Heart left ventricle (tissue), 16 donors: ENCODE measurements at regions not wholly inside any gene's neighbourhood (a gene's known extent, or its start where the extent isn't known, plus 50 kb on each side); places are given as distances from the start of the nearest gene placed in this dataset.

Experiments
- ATAC-seq, 4 donors: fragments of 200-7000 bp; cut with Tn5 transposase; one replicate each; pipeline ENCODE4 v1.9.1; 2020 to 2022; ENCODE audit warnings: moderate library complexity in 4 of 4, mild to moderate bottlenecking in 3 of 4, moderate number of reproducible peaks in 1 of 4
- DNase-seq, 5 donors: peaks; one replicate each; pipeline ENCODE4 v3.0.0-alpha.2; 2020
- H3K27ac ChIP-seq, 12 donors: fragments of 200-600 bp; sonication (generic) in 4 of 12; one replicate each; pipeline versions ENCODE4 v1.5.0 to v1.8.0; 2016 to 2022; ENCODE audit warnings: mild to moderate bottlenecking in 2 of 12
- H3K27me3 ChIP-seq, 9 donors: fragments of 200-600 bp; sonication (generic) in 2 of 9; one replicate each; pipeline versions ENCODE4 v1.5.1 to v1.8.0; 2016 to 2022; ENCODE audit warnings: mild to moderate bottlenecking in 3 of 9
- H3K36me3 ChIP-seq, 9 donors: fragments of 200-600 bp; sonication (generic) in 2 of 9; one replicate each; pipeline versions ENCODE4 v1.5.0 to v1.8.0; 2018 to 2022; ENCODE audit warnings: mild to moderate bottlenecking in 2 of 9
- H3K4me1 ChIP-seq, 12 donors: fragments of 200-600 bp; sonication (generic) in 4 of 12; one replicate each; pipeline versions ENCODE4 v1.5.0 to v1.8.0; 2016 to 2022; ENCODE audit warnings: mild to moderate bottlenecking in 3 of 12
- H3K4me3 ChIP-seq, 12 donors: fragments of 200-600 bp; sonication (generic) in 4 of 12; one replicate each; pipeline versions ENCODE4 v1.5.0 to v1.8.0; 2017 to 2022; ENCODE audit warnings: mild to moderate bottlenecking in 9 of 12, moderate library complexity in 4 of 12
- H3K9me3 ChIP-seq, 12 donors: fragments of 200-600 bp; sonication (generic) in 4 of 12; one replicate each; pipeline versions ENCODE4 v1.5.0 to v1.8.0; 2016 to 2022; ENCODE audit warnings: mild to moderate bottlenecking in 1 of 12
- POLR2A ChIP-seq, 2 donors: fragments of 450-650 bp; IDR thresholded peaks; one replicate each; pipeline ENCODE4 v1.6.1; 2017; ENCODE audit warnings: antibody characterized with exemption in 2 of 2, mild to moderate bottlenecking in 2 of 2, moderate library complexity in 2 of 2
- WGBS, 4 donors: extraction: QIAGEN DNeasy Blood & Tissue Kit in 2 of 4; methylation state at CpG; one replicate each; pipeline versions ENCODE4 v1.1.5 to v1.1.7; 2013 to 2018; 5-methylcytosine and 5-hydroxymethylcytosine counted together
- intact Hi-C, 10 donors: fragments of 100-400 bp; cut with DNase I; formaldehyde crosslinking; loops; one replicate each; pipeline versions ENCODE4 v1.11.1 to v1.14.2; 2022
- TF ChIP-seq, protein P1 (sequence below), 12 donors: fragments of 200-600 bp; sonication (generic) in 4 of 12; IDR thresholded peaks; one replicate each; pipeline versions ENCODE4 v1.5.0 to v1.8.0; 2018 to 2022; ENCODE audit warnings: antibody characterized with exemption in 12 of 12, mild to moderate bottlenecking in 5 of 12
- donor health status: ischemic (EF 13 %, LVEDD 7.1; RV severe dilation, severe dysfunction).
- donor health status: healthy with polysubstance abuse.
- donor health status: DM: no; HTN: yes; CAD: no.
- donor health status: DM: no; HTN: no; CAD: no.
- donor health status: ischemic (EF 25% LVEDD 6.9; RV normal size, moderate dysfunction).
- donor health status: ischemic (EF 25% LVEDD 5.7; RV mildly dilated, moderate dysfunction).
- donor health status: healthy.
- donor health status: DM: yes; HTN: yes; CAD: no.
- donor health status: ischemic (EF 35%, LVEDD 5.7; RV mildly dilated, moderate dysfunction).
- donor health status: nonischemic (EF 11% LVEDD 7.7; RV severe dilation, severe dysfunction).
- donor health status: DM: yes; HTN: yes; CAD: no.
- donor health status: PGD.
- donor health status: ischemic (EF 29% LVEDD 5.4; RV normal size, mild dysfunction).
- donor health status: nonischemic (EF 23%, LVEDD 6.1; RV moderate dilation, normal function).

DNA sequence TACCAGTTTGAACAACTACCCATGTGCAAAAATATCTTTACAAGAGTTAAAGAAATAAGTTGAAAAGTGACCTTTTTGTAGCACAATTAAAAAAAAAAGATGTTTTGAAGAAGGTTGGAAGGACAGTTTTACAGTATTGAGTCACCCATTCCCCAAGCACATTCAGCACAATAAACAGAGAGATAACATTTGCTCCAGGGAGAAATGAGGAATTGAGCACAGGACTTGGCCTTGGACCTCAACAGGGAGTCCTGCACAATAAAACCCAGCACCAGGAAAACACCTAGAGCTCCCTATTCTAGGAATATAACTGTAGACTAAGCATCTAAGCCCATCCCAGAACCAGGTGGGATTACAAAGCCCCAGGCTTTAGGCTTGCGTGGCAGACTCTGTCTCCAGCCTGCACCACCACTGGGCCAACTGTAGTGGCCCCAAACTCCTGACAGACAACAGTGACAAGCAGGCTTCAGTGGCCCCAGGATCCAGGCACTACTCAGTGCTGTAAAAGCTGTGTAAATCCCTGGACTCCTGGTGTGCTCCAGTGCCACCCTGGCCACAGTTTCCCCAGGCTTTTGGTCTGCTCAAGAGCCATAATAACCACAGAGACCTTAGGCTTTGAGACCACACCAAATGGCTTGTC is 857.2 kb downstream of the SLITRK1 start:
- ATAC-seq = no peak
- Histone ChIP-seq H3K4me1 (no peaks in the 10 kb centered on the region), H3K4me3 (no peak overlapping the region), H3K27me3 (no peaks in the 10 kb centered on the region), H3K9me3 (peaks cover 0 to 12% (median 0%) of the 10 kb centered on the region in 12 donors), H3K36me3 (no peaks in the 10 kb centered on the region), H3K27ac (no peak overlapping the region)
- intact Hi-C loops = no loop called here
- DNase-seq = no peak
- whole genome bisulfite sequencing, 4 donors = 40 to 88% (median 78%) methylated on average over 1 of the region's 1 CpG
- TF ChIP-seq, protein P1, sequence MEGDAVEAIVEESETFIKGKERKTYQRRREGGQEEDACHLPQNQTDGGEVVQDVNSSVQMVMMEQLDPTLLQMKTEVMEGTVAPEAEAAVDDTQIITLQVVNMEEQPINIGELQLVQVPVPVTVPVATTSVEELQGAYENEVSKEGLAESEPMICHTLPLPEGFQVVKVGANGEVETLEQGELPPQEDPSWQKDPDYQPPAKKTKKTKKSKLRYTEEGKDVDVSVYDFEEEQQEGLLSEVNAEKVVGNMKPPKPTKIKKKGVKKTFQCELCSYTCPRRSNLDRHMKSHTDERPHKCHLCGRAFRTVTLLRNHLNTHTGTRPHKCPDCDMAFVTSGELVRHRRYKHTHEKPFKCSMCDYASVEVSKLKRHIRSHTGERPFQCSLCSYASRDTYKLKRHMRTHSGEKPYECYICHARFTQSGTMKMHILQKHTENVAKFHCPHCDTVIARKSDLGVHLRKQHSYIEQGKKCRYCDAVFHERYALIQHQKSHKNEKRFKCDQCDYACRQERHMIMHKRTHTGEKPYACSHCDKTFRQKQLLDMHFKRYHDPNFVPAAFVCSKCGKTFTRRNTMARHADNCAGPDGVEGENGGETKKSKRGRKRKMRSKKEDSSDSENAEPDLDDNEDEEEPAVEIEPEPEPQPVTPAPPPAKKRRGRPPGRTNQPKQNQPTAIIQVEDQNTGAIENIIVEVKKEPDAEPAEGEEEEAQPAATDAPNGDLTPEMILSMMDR (IDR thresholded peaks at IDR 0.05) = no peak
- TF ChIP-seq POLR2A (IDR thresholded peaks at IDR 0.05) = no peak

DNA sequence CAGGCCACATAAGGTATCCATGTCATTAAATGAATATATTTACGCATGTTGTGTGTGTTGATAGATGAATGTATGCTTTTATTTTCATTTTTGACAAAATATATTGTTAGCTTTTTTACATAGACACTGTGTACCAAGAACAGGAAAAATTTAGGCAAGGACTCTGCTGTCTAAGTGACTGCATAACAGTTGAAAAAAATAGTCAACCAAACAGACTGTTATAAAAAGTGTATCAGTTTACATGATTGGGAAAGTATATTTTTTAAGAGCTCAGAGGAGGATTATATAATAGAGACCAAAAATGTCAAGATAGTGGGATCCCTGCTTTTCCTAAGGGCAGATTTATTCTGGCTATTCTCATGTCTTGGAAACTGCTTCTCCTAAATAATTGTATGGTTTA is 858.0 kb downstream of the SLITRK1 start:
- DNase-seq = no peak
- no peak for TF ChIP-seq POLR2A (IDR thresholded peaks at IDR 0.05)
- TF ChIP-seq, protein P1 (IDR thresholded peaks at IDR 0.05) = no peak
- 82 to 93% (median 86%) methylated on average over 1 of the region's 1 CpG for WGBS, 4 donors
- Histone ChIP-seq H3K4me3 (no peak overlapping the region), H3K36me3 (no peaks in the 10 kb centered on the region), H3K9me3 (peaks cover 0 to 12% (median 0%) of the 10 kb centered on the region in 12 donors), H3K27ac (no peak overlapping the region), H3K27me3 (no peaks in the 10 kb centered on the region), H3K4me1 (no peaks in the 10 kb centered on the region)
- ATAC-seq = no peak
- intact Hi-C loops = no loop called here

DNA sequence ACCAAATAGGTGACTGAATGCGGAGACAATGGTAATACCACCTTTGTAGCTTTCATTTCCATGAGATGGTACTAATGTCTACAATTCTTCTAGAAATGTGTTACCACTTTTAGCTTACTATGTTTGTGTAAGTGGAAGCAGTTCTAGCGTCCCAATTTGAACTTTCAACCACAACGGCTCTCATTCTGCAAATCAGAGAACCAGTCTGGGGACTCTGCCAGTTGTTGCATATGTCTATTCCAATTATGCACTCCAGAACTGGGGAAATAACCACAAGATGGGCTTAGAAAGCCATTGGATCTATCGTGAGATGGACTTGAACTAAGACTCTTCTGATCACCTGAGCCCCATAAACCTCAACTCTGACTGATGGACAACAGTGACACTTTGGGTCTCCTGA is 862.3 kb downstream of the SLITRK1 start:
- peaks cover 0 to 9% (median 0%) of the 10 kb centered on the region in 12 donors for H3K9me3 ChIP-seq
- intact Hi-C loops = no loop called here
- H3K27me3 ChIP-seq = no peaks in the 10 kb centered on the region
- no peaks in the 10 kb centered on the region for H3K4me1 ChIP-seq
- 73 to 76% (median 76%) methylated on average over 4 of the region's 4 CpGs for WGBS, 4 donors
- no peaks in the 10 kb centered on the region for H3K36me3 ChIP-seq
- ATAC-seq = no peak
- TF ChIP-seq, protein P1 (IDR thresholded peaks at IDR 0.05) = no peak
- no peak for TF ChIP-seq POLR2A (IDR thresholded peaks at IDR 0.05)
- H3K27ac ChIP-seq = no peak overlapping the region
- DNase-seq = no peak
- no peak overlapping the region for H3K4me3 ChIP-seq

DNA sequence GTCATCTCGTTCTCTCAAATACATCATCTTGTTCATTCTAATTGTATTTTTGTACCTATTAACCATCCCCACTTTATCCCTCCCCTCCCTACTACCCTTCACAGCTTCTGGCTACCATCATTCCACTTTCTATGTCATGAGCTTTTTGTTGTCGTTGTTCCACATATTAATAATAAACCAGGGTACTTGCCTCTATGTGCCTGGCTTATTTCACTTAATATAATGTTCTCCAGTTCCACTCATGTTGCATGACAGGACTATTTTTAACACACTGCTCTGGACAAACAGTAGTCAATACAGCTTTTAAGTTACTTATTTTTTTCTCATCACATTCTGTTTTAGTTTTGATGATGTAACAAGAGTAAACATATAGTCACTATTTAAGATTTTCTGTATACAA is 872.3 kb downstream of the SLITRK1 start:
- no peaks in the 10 kb centered on the region for H3K36me3 ChIP-seq
- H3K4me1 ChIP-seq = no peaks in the 10 kb centered on the region
- TF ChIP-seq, protein P1 (IDR thresholded peaks at IDR 0.05) = no peak
- TF ChIP-seq POLR2A (IDR thresholded peaks at IDR 0.05) = no peak
- ATAC-seq (peak; percentile 31 to 72 (median 64)), DNase-seq (no peak)
- intact Hi-C loops = no loop called here
- H3K27ac ChIP-seq = no peak overlapping the region
- no peaks in the 10 kb centered on the region for H3K27me3 ChIP-seq
- WGBS, 4 donors = 29 to 40% (median 33%) methylated on average over 2 of the region's 2 CpGs
- H3K9me3 ChIP-seq = no peaks in the 10 kb centered on the region
- no peak overlapping the region for H3K4me3 ChIP-seq
